OCI-M2 (cell line): ENCODE measurements at regions not wholly inside any gene's neighbourhood (a gene's known extent, or its start where the extent isn't known, plus 50 kb on each side); places are given as distances from the start of the nearest gene placed in this dataset.
"Not testable (repeated sequence)": the region's sequence is repeated elsewhere in the genome, so short reads cannot be mapped to it uniquely, and the experiment has no call there.

Source experiments
- DNase-seq: peaks from one replicate; lab custom pipeline; 2025; ENCODE audit not compliant: unreplicated experiment; lab: John Stamatoyannopoulos, UW

GRCh38 chr1:187788718-187789117, 960.0 kb downstream of the PLA2G4A start:
- DNase-seq: no peak

GRCh38 chr1:187790724-187791123, 962.0 kb downstream of the PLA2G4A start:
- DNase-seq: no peak

GRCh38 chr1:187794561-187794960, 965.8 kb downstream of the PLA2G4A start:
- DNase-seq: no peak

- DNase-seq: no peak
Observed at GRCh38 chr1:187809549-187809948, 980.8 kb downstream of the PLA2G4A start.

- no peak for DNase-seq
Observed at GRCh38 chr1:187816646-187817045, 987.9 kb downstream of the PLA2G4A start.

GRCh38 chr1:187817782-187818181, 989.0 kb downstream of the PLA2G4A start:
- no peak for DNase-seq

- no peak for DNase-seq
Observed at GRCh38 chr1:187819086-187819485, 990.3 kb downstream of the PLA2G4A start.

GRCh38 chr1:187836557-187836956, 1007.8 kb downstream of the PLA2G4A start:
- no peak for DNase-seq

GRCh38 chr1:187837787-187838186, 1009.0 kb downstream of the PLA2G4A start:
- no peak for DNase-seq

GRCh38 chr1:187838335-187839293, 1009.9 kb downstream of the PLA2G4A start:
- DNase-seq: no peak

- DNase-seq: no peak
Observed at GRCh38 chr1:187839873-187840272, 1011.1 kb downstream of the PLA2G4A start.

GRCh38 chr1:187840557-187840956, 1011.8 kb downstream of the PLA2G4A start:
- no peak for DNase-seq

GRCh38 chr1:187842406-187843165, 1013.8 kb downstream of the PLA2G4A start:
- no peak for DNase-seq

- no peak for DNase-seq
Observed at GRCh38 chr1:187844313-187844712, 1015.6 kb downstream of the PLA2G4A start.

GRCh38 chr1:187847531-187847930, 1018.8 kb downstream of the PLA2G4A start:
- DNase-seq: no peak

GRCh38 chr1:187848321-187848720, 1019.6 kb downstream of the PLA2G4A start:
- DNase-seq: no peak

- DNase-seq: not testable (repeated sequence)
Observed at GRCh38 chr1:187850146-187850545, 1021.4 kb downstream of the PLA2G4A start.

- DNase-seq: no peak
Observed at GRCh38 chr1:187853505-187853904, 1024.8 kb downstream of the PLA2G4A start.

- DNase-seq: no peak
Observed at GRCh38 chr1:187854457-187854856, 1025.7 kb downstream of the PLA2G4A start.

- DNase-seq: no peak
Observed at GRCh38 chr1:187862506-187862905, 1033.8 kb downstream of the PLA2G4A start.

GRCh38 chr1:187870552-187870951, 1041.8 kb downstream of the PLA2G4A start:
- DNase-seq: no peak
